WTC11 (cell line): ENCODE measurements at regions not wholly inside any gene's neighbourhood (a gene's known extent, or its start where the extent isn't known, plus 50 kb on each side); places are given as distances from the start of the nearest gene placed in this dataset.

Experiments used
- ATAC-seq: fragments of 200-7000 bp; cut with Tn5 transposase; 2 replicates; pipeline ENCODE4 v1.10.0; 2021; ENCODE audit warnings: mild to moderate bottlenecking, moderate library complexity
- CTCF ChIA-PET: fragments of 300-600 bp; sonication (Branson Sonifier 250); formaldehyde crosslinking; loops from one replicate; lab custom pipeline; 2021; ENCODE audit warnings: antibody characterized with exemption; lab: Charles Lee
- POLR2A ChIA-PET: fragments of 350-600 bp; sonication (Branson Sonifier 250); formaldehyde crosslinking; loops from one replicate; lab custom pipeline; 2021; ENCODE audit warnings: antibody characterized with exemption; lab: Charles Lee
- DNase-seq: peaks from one replicate; pipeline ENCODE4 v3.0.0; 2021; ENCODE audit warnings: low spot score
- H3K27ac Mint-ChIP-seq: 2 replicates; pipeline ENCODE4 v1.8.0; 2021; ENCODE audit warnings: mixed read lengths
- H3K27me3 Mint-ChIP-seq: 2 replicates; pipeline ENCODE4 v1.8.0; 2021; ENCODE audit warnings: low read depth, mild to moderate bottlenecking, moderate library complexity, mixed read lengths
- H3K36me3 Mint-ChIP-seq: 2 replicates; pipeline ENCODE4 v1.8.0; 2021; ENCODE audit warnings: mixed read lengths
- H3K4me1 Mint-ChIP-seq: 2 replicates; pipeline ENCODE4 v1.8.0; 2022; ENCODE audit warnings: mixed read lengths
- H3K4me3 Mint-ChIP-seq: 2 replicates; pipeline ENCODE4 v1.8.0; 2021; ENCODE audit warnings: mild to moderate bottlenecking, moderate library complexity, mixed read lengths
- H3K9me3 Mint-ChIP-seq: 2 replicates; pipeline ENCODE4 v1.8.0; 2021; ENCODE audit warnings: mixed read lengths
- ATF1 ChIP-seq: sonication (generic); formaldehyde crosslinking; IDR thresholded peaks from 2 replicates; pipeline ENCODE4 v1.8.1; 2023; ENCODE audit warnings: mild to moderate bottlenecking, moderate library complexity, missing genetic modification reagents
- ATF2 ChIP-seq: sonication (generic); formaldehyde crosslinking; IDR thresholded peaks from 2 replicates; pipeline ENCODE4 v1.8.1; 2022; ENCODE audit warnings: low read depth, missing genetic modification reagents, borderline replicate concordance
- ATF6 ChIP-seq: sonication (generic); formaldehyde crosslinking; IDR thresholded peaks from 2 replicates; pipeline ENCODE4 v1.8.1; 2023; ENCODE audit warnings: mild to moderate bottlenecking, missing genetic modification reagents
- CREB1 ChIP-seq: sonication (generic); formaldehyde crosslinking; IDR thresholded peaks from 2 replicates; pipeline ENCODE4 v1.8.0; 2023; ENCODE audit warnings: mild to moderate bottlenecking, missing genetic modification reagents
- CREM ChIP-seq: sonication (generic); formaldehyde crosslinking; IDR thresholded peaks from 2 replicates; pipeline ENCODE4 v1.8.1; 2022; ENCODE audit warnings: mild to moderate bottlenecking, missing genetic modification reagents, moderate library complexity
- E2F1 ChIP-seq: sonication (generic); formaldehyde crosslinking; IDR thresholded peaks from 2 replicates; pipeline ENCODE4 v1.8.0; 2022; ENCODE audit warnings: mild to moderate bottlenecking, missing genetic modification reagents
- ESRRA ChIP-seq: sonication (generic); formaldehyde crosslinking; IDR thresholded peaks from 2 replicates; pipeline ENCODE4 v1.8.1; 2022; ENCODE audit warnings: mild to moderate bottlenecking, missing genetic modification reagents, borderline replicate concordance
- ETV6 ChIP-seq: sonication (generic); formaldehyde crosslinking; IDR thresholded peaks from 2 replicates; pipeline ENCODE4 v1.8.1; 2022; ENCODE audit warnings: mild to moderate bottlenecking, missing genetic modification reagents
- GTF2I ChIP-seq: fragments of 250-450 bp; sonication (Bioruptor Pico); conservative IDR thresholded peaks from 2 replicates; pipeline ENCODE4 v1.4.0; 2021; ENCODE audit warnings: mild to moderate bottlenecking
- HMGXB4 ChIP-seq: sonication (generic); formaldehyde crosslinking; IDR thresholded peaks from 2 replicates; pipeline ENCODE4 v1.8.1; 2023; ENCODE audit warnings: mild to moderate bottlenecking, moderate library complexity, missing genetic modification reagents
- IRF2 ChIP-seq: sonication (generic); formaldehyde crosslinking; IDR thresholded peaks from 2 replicates; pipeline ENCODE4 v1.8.0; 2022; ENCODE audit warnings: low read depth, missing genetic modification reagents, borderline replicate concordance
- KAT7 ChIP-seq: sonication (generic); formaldehyde crosslinking; IDR thresholded peaks from 2 replicates; pipeline ENCODE4 v1.8.1; 2023; ENCODE audit warnings: missing genetic modification reagents, mild to moderate bottlenecking, borderline replicate concordance
- NFYB ChIP-seq: sonication (generic); formaldehyde crosslinking; conservative IDR thresholded peaks from 2 replicates; pipeline ENCODE4 v1.8.0; 2022; ENCODE audit warnings: low read depth, missing genetic modification reagents
- RORB ChIP-seq: fragments of 250-450 bp; sonication (Bioruptor Pico); IDR thresholded peaks from 2 replicates; pipeline ENCODE4 v1.9.0; 2021; ENCODE audit warnings: mild to moderate bottlenecking
- TEAD1 ChIP-seq: sonication (generic); formaldehyde crosslinking; IDR thresholded peaks from 2 replicates; pipeline ENCODE4 v1.8.0; 2022; ENCODE audit warnings: mild to moderate bottlenecking, missing genetic modification reagents
- USF1 ChIP-seq: sonication (generic); formaldehyde crosslinking; IDR thresholded peaks from 2 replicates; pipeline ENCODE4 v1.8.0; 2022; ENCODE audit warnings: mild to moderate bottlenecking, missing genetic modification reagents
- ZNF121 ChIP-seq: sonication (generic); formaldehyde crosslinking; IDR thresholded peaks from 2 replicates; pipeline ENCODE4 v1.8.0; 2023; ENCODE audit warnings: missing genetic modification reagents
- ZNF281 ChIP-seq: sonication (generic); formaldehyde crosslinking; IDR thresholded peaks from 2 replicates; pipeline ENCODE4 v1.8.0; 2023; ENCODE audit warnings: mild to moderate bottlenecking, missing genetic modification reagents
- ZNF317 ChIP-seq: sonication (generic); formaldehyde crosslinking; IDR thresholded peaks from 2 replicates; pipeline ENCODE4 v1.8.1; 2023; ENCODE audit warnings: low read depth, mild to moderate bottlenecking, moderate library complexity, missing genetic modification reagents, borderline replicate concordance
- ZNF396 ChIP-seq: fragments of 250-450 bp; sonication (Bioruptor Pico); IDR thresholded peaks from 2 replicates; pipeline ENCODE4 v1.8.0; 2021; ENCODE audit warnings: mild to moderate bottlenecking, moderate library complexity, borderline replicate concordance
- ZNF423 ChIP-seq: fragments of 250-450 bp; sonication (Bioruptor Pico); IDR thresholded peaks from 2 replicates; pipeline ENCODE4 v2.1.2; 2022; ENCODE audit warnings: mild to moderate bottlenecking, moderate library complexity
- ZNF532 ChIP-seq: fragments of 250-450 bp; sonication (Bioruptor Pico); IDR thresholded peaks from 2 replicates; pipeline ENCODE4 v1.9.0; 2021; ENCODE audit warnings: mild to moderate bottlenecking, borderline replicate concordance

GRCh38 chr6:139549561-139550070 lies 175.2 kb upstream of the CITED2 start (continued):
- TF ChIP-seq ETV6 (no peak), KAT7 (CRISPR knock-in tag) (no peak), ZNF317 (CRISPR knock-in tag) (no peak), ZNF423 (CRISPR knock-in tag) (no peak), ZNF121 (CRISPR knock-in tag) (no peak), ATF1 (CRISPR knock-in tag) (no peak), ESRRA (CRISPR knock-in tag) (no peak), ATF2 (CRISPR knock-in tag) (no peak), RORB (CRISPR knock-in tag) (no peak)
- TF ChIP-seq, all 79 proteins: peak for 0

GRCh38 chr6:139547804-139548203 lies 173.4 kb upstream of the CITED2 start:
- ChIA-PET POLR2A (no interaction called here), CTCF (no interaction called here)
- H3K27me3 Mint-ChIP-seq = no peaks in the 10 kb centered on the region
- no peak for TF ChIP-seq ZNF281 (CRISPR knock-in tag)
- no peak for TF ChIP-seq CREM (CRISPR knock-in tag)
- no peak for TF ChIP-seq CREB1 (CRISPR knock-in tag)
- TF ChIP-seq ATF6 (CRISPR knock-in tag) = no peak
- no peak for TF ChIP-seq ZNF396
- TF ChIP-seq E2F1 (CRISPR knock-in tag) = no peak
- TF ChIP-seq ZNF532 (CRISPR knock-in tag) = no peak
- no peak for TF ChIP-seq USF1 (CRISPR knock-in tag)
- TF ChIP-seq ESRRA (CRISPR knock-in tag) = no peak
- TF ChIP-seq GTF2I (CRISPR knock-in tag) = no peak
- no peak for TF ChIP-seq TEAD1 (CRISPR knock-in tag)
- TF ChIP-seq HMGXB4 (CRISPR knock-in tag) = no peak
- TF ChIP-seq IRF2 (CRISPR knock-in tag) = no peak
- TF ChIP-seq NFYB (CRISPR knock-in tag) = no peak

More at GRCh38 chr6:139547804-139548203, 173.4 kb upstream of the CITED2 start:
- no peak overlapping the region for H3K27ac Mint-ChIP-seq
- H3K4me3 Mint-ChIP-seq = no peak overlapping the region
- no peaks in the 10 kb centered on the region for H3K9me3 Mint-ChIP-seq
- no peak for ATAC-seq
- peaks cover 42% of the 10 kb centered on the region for H3K4me1 Mint-ChIP-seq
- no peak for DNase-seq
- no peaks in the 10 kb centered on the region for H3K36me3 Mint-ChIP-seq
